Neural cell (in vitro differentiated cells): ENCODE measurements at regions not wholly inside any gene's neighbourhood (a gene's known extent, or its start where the extent isn't known, plus 50 kb on each side); places are given as distances from the start of the nearest gene placed in this dataset.

Experiments
- EP300 ChIP-seq: fragments of 450-650 bp; conservative IDR thresholded peaks from 2 replicates; pipeline ENCODE4 v1.6.1; 2014; ENCODE audit warnings: antibody characterized with exemption, mild to moderate bottlenecking, moderate library complexity; ENCODE audit not compliant: poor library complexity, severe bottlenecking
- EZH2 ChIP-seq: fragments of 200-600, 300-800 bp; shearing (Covaris generic), sonication (generic); IDR thresholded peaks from 2 replicates; pipeline ENCODE4 v1.6.1; 2014; ENCODE audit warnings: antibody characterized with exemption, low read length, borderline replicate concordance, mild to moderate bottlenecking; ENCODE audit not compliant: insufficient read depth, poor library complexity, severe bottlenecking
- POLR2AphosphoS5 ChIP-seq: IDR thresholded peaks from 2 replicates; pipeline ENCODE4 v1.6.1; 2012
- TAF1 ChIP-seq: IDR thresholded peaks from 2 replicates; pipeline ENCODE4 v1.6.1; 2012; ENCODE audit warnings: low read depth
- TF ChIP-seq, protein P1 (sequence below): fragments of 450-650 bp; IDR thresholded peaks from 2 replicates; pipeline ENCODE4 v1.5.1; 2014; ENCODE audit warnings: antibody characterized with exemption, mild to moderate bottlenecking, moderate library complexity; ENCODE audit not compliant: poor library complexity, severe bottlenecking

DNA sequence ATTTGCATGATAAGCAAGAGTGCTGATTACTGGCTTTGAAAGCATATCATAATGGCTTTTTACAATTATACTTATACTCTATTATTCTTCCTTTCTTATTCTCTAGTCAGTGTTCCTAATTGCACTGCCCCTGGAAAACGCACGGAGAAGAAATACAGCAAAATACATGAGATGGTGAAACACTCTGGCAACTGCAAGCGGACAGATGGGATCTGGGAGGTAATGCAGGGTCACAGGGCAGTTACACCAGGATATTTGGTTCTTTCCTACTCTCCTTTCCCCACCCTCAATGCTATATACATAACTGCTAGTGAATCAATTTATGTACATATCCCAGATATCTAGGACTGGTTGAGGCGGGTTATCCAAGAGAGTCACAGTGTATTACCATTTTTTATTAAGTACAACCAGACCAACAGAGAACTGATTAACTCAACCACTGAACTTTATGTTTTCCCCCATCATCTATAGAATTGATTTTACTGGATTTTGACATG is 423.7 kb downstream of the ZSWIM6 start:
- TF ChIP-seq, protein P1, sequence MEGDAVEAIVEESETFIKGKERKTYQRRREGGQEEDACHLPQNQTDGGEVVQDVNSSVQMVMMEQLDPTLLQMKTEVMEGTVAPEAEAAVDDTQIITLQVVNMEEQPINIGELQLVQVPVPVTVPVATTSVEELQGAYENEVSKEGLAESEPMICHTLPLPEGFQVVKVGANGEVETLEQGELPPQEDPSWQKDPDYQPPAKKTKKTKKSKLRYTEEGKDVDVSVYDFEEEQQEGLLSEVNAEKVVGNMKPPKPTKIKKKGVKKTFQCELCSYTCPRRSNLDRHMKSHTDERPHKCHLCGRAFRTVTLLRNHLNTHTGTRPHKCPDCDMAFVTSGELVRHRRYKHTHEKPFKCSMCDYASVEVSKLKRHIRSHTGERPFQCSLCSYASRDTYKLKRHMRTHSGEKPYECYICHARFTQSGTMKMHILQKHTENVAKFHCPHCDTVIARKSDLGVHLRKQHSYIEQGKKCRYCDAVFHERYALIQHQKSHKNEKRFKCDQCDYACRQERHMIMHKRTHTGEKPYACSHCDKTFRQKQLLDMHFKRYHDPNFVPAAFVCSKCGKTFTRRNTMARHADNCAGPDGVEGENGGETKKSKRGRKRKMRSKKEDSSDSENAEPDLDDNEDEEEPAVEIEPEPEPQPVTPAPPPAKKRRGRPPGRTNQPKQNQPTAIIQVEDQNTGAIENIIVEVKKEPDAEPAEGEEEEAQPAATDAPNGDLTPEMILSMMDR, result no peak
- TF ChIP-seq TAF1 (no peak), EP300 (no peak), EZH2 (no peak), POLR2AphosphoS5 (no peak)
